ENCODE measurements at regions not wholly inside any gene's neighbourhood (a gene's known extent, or its start where the extent isn't known, plus 50 kb on each side); places are given as distances from the start of the nearest gene placed in this dataset.

DNA sequence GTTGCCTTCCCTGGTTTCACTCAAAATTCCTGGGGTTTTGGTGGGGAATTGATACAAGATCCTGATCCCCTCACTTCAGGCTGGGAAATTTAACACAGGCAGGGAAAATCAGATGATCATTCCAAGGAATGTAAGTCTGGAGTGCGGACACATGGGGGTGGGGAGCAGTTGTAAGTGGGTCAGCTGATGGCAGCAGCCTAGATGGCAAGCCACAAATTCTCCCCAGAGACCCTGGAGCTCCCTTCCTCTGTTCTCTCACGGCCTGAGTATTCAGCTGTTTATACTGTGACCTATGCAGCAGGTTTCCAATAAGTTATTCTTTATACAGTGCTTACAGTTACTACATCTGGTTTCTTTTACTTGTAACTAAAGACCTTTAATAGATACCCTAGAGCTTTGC lies 144.9 kb downstream of the SH3BGRL2 start:
- TF ChIP-seq EZH2phosphoT487 (IDR thresholded peaks at IDR 0.05; ENCODE audit: insufficient read depth, low read depth) (no peak), EZH2 (IDR thresholded peaks at IDR 0.05; ENCODE audit: insufficient read depth, poor library complexity, severe bottlenecking) (no peak)
